H9 (cell line): ENCODE measurements at regions not wholly inside any gene's neighbourhood (a gene's known extent, or its start where the extent isn't known, plus 50 kb on each side); places are given as distances from the start of the nearest gene placed in this dataset.

ENCODE experiments used
- DNase-seq: peaks from one replicate; pipeline ENCODE4 v3.0.0-alpha.2; 2017
- H2AFZ ChIP-seq: one replicate; pipeline ENCODE4 v1.6.1; 2013; ENCODE audit warnings: mild to moderate bottlenecking, low read length, control low read depth, moderate library complexity
- H2AK5ac ChIP-seq: 2 replicates; pipeline ENCODE4 v1.6.1; 2013; ENCODE audit warnings: low read length, control low read depth, mixed read lengths; ENCODE audit not compliant: insufficient read length
- H2BK120ac ChIP-seq: one replicate; pipeline ENCODE4 v1.6.1; 2013; ENCODE audit warnings: low read depth, mild to moderate bottlenecking, low read length, control low read depth, inconsistent platforms; ENCODE audit not compliant: poor library complexity, severe bottlenecking
- H2BK12ac ChIP-seq: 2 replicates; pipeline ENCODE4 v1.6.1; 2013; ENCODE audit warnings: low read length, control low read depth, mixed read lengths, low read depth; ENCODE audit not compliant: insufficient read length
- H2BK15ac ChIP-seq: 2 replicates; pipeline ENCODE4 v1.6.1; 2013; ENCODE audit warnings: low read depth, low read length, control low read depth
- H2BK20ac ChIP-seq: one replicate; pipeline ENCODE4 v1.6.1; 2013; ENCODE audit warnings: low read depth, mild to moderate bottlenecking, low read length, control low read depth, inconsistent platforms; ENCODE audit not compliant: poor library complexity, severe bottlenecking
- H2BK5ac ChIP-seq: 2 replicates; pipeline ENCODE4 v1.6.1; 2013; ENCODE audit warnings: low read length, control low read depth, mixed read lengths; ENCODE audit not compliant: insufficient read length
- H3K14ac ChIP-seq: 2 replicates; pipeline ENCODE4 v1.6.1; 2013; ENCODE audit warnings: low read length, control low read depth; ENCODE audit not compliant: insufficient read depth
- H3K18ac ChIP-seq: 2 replicates; pipeline ENCODE4 v1.6.1; 2013; ENCODE audit warnings: low read depth, mild to moderate bottlenecking, mixed read lengths, low read length, control low read depth; ENCODE audit not compliant: insufficient read length
- H3K23ac ChIP-seq: 2 replicates; pipeline ENCODE4 v1.6.1; 2013; ENCODE audit warnings: low read length, control low read depth, mixed read lengths, low read depth; ENCODE audit not compliant: insufficient read length
- H3K23me2 ChIP-seq: 2 replicates; pipeline ENCODE4 v1.6.1; 2013; ENCODE audit warnings: low read depth, mild to moderate bottlenecking, mixed read lengths, low read length, control low read depth; ENCODE audit not compliant: insufficient read length, poor library complexity, severe bottlenecking
- H3K27ac ChIP-seq: 2 replicates; pipeline ENCODE4 v1.5.1; 2013; ENCODE audit warnings: low read length, control low read depth, mixed read lengths, low read depth; ENCODE audit not compliant: insufficient read length
- H3K27me3 ChIP-seq: 2 replicates; pipeline ENCODE4 v1.6.1; 2013; ENCODE audit warnings: low read length, control low read depth, inconsistent platforms; ENCODE audit not compliant: insufficient read depth
- H3K4ac ChIP-seq: 2 replicates; pipeline ENCODE4 v1.6.1; 2013; ENCODE audit warnings: low read depth, mild to moderate bottlenecking, control low read depth, inconsistent platforms, low read length, moderate library complexity
- H3K4me1 ChIP-seq: 2 replicates; pipeline ENCODE4 v1.6.1; 2013; ENCODE audit warnings: low read length, control low read depth, inconsistent platforms; ENCODE audit not compliant: insufficient read depth
- H3K4me2 ChIP-seq: 2 replicates; pipeline ENCODE4 v1.6.1; 2013; ENCODE audit warnings: low read length, control low read depth, mixed read lengths; ENCODE audit not compliant: insufficient read length, insufficient read depth
- H3K56ac ChIP-seq: 2 replicates; pipeline ENCODE4 v1.6.1; 2013; ENCODE audit warnings: low read depth, mild to moderate bottlenecking, mixed read lengths, low read length, control low read depth; ENCODE audit not compliant: insufficient read length
- H3K79me1 ChIP-seq: 2 replicates; pipeline ENCODE4 v1.6.1; 2013; ENCODE audit warnings: low read depth, mild to moderate bottlenecking, moderate library complexity, low read length, control low read depth, inconsistent platforms; ENCODE audit not compliant: insufficient read depth, poor library complexity, severe bottlenecking
- H3K79me2 ChIP-seq: 2 replicates; pipeline ENCODE4 v1.6.1; 2013; ENCODE audit warnings: low read length, control low read depth, inconsistent platforms; ENCODE audit not compliant: insufficient read depth
- H3K9ac ChIP-seq: 2 replicates; pipeline ENCODE4 v1.6.1; 2013; ENCODE audit warnings: low read length, control low read depth, mixed read lengths; ENCODE audit not compliant: insufficient read length; ENCODE audit errors: extremely low read depth
- H3K9me3 ChIP-seq: one replicate; pipeline ENCODE4 v1.6.1; 2013; ENCODE audit warnings: low read depth, low read length, inconsistent platforms; ENCODE audit not compliant: control insufficient read depth
- H3T11ph ChIP-seq: one replicate; pipeline ENCODE4 v1.6.1; 2013; ENCODE audit warnings: mild to moderate bottlenecking, low read length, control low read depth, inconsistent platforms
- H4K20me1 ChIP-seq: one replicate; pipeline ENCODE4 v1.6.1; 2013; ENCODE audit not compliant: control insufficient read depth, insufficient read length, insufficient read depth
- H4K5ac ChIP-seq: 2 replicates; pipeline ENCODE4 v1.6.1; 2013; ENCODE audit warnings: low read depth, mild to moderate bottlenecking, mixed read lengths, low read length, control low read depth; ENCODE audit not compliant: insufficient read length
- H4K8ac ChIP-seq: replicated peaks from 2 replicates; pipeline ENCODE4 v1.6.1; 2013; ENCODE audit warnings: low read length, control low read depth, mixed read lengths, low read depth; ENCODE audit not compliant: insufficient read length
- H4K91ac ChIP-seq: 2 replicates; pipeline ENCODE4 v1.6.1; 2013; ENCODE audit warnings: low read depth, mild to moderate bottlenecking, moderate library complexity, mixed read lengths, low read length, control low read depth; ENCODE audit not compliant: insufficient read length
- H3K27ac Mint-ChIP-seq, 3 experiments: 2 replicates in 2 of 3; 3 replicates in 1 of 3; pipeline ENCODE4 v1.8.0; 2020 to 2021; ENCODE audit warnings: mixed read lengths in 3 of 3, mild to moderate bottlenecking in 1 of 3, moderate library complexity in 1 of 3
- H3K27me3 Mint-ChIP-seq: 2 replicates; pipeline ENCODE4 v1.8.0; 2021; ENCODE audit warnings: low read depth, mild to moderate bottlenecking, moderate library complexity, mixed read lengths
- H3K36me3 Mint-ChIP-seq, 3 experiments: 2 replicates in 2 of 3; 3 replicates in 1 of 3; pipeline ENCODE4 v1.8.0; 2020 to 2021; ENCODE audit warnings: low read depth in 3 of 3, mixed read lengths in 3 of 3; ENCODE audit not compliant: insufficient read depth in 1 of 3
- H3K4me1 Mint-ChIP-seq, 2 experiments: 2 replicates each; pipeline ENCODE4 v1.8.0; 2020; ENCODE audit warnings: mixed read lengths in 2 of 2
- H3K4me3 Mint-ChIP-seq, 2 experiments: 2 replicates in 1 of 2; 3 replicates in 1 of 2; pipeline ENCODE4 v1.8.0; 2020 to 2021; ENCODE audit warnings: mild to moderate bottlenecking in 2 of 2, mixed read lengths in 2 of 2, moderate library complexity in 1 of 2
- H3K9me3 Mint-ChIP-seq, 2 experiments: 2 replicates in 1 of 2; 3 replicates in 1 of 2; pipeline ENCODE4 v1.8.0; 2020; ENCODE audit warnings: mild to moderate bottlenecking in 2 of 2, mixed read lengths in 2 of 2, moderate library complexity in 1 of 2
- CTCF ChIP-seq: fragments of 200-600 bp; sonication (generic); conservative IDR thresholded peaks from 3 replicates; pipeline ENCODE4 v1.8.0; 2021; ENCODE audit warnings: antibody characterized with exemption, mild to moderate bottlenecking
- WGBS: extraction: QIAGEN DNeasy Blood & Tissue Kit; methylation state at CpG from one replicate; pipeline ENCODE4 v1.1.7; 2013; ENCODE audit warnings: missing lambda C conversion rate, low lambda C conversion rate, mixed read lengths; ENCODE audit not compliant: insufficient read length; ENCODE audit errors: extremely low coverage; 5-methylcytosine and 5-hydroxymethylcytosine counted together

- no peak for DNase-seq
- Histone ChIP-seq H2AFZ (no peak overlapping the region), H2BK12ac (no peak overlapping the region), H3K4ac (no peak overlapping the region), H3K79me2 (no peaks in the 10 kb centered on the region), H3K79me1 (no peaks in the 10 kb centered on the region), H3K23ac (no peak overlapping the region), H4K91ac (no peak overlapping the region), H3K27ac (no peak overlapping the region), H2BK15ac (no peak overlapping the region), H3K27me3 (no peaks in the 10 kb centered on the region), H3K56ac (no peak overlapping the region), H3K14ac (no peak overlapping the region), H4K8ac (no peak overlapping the region), H3T11ph (no peak overlapping the region), H2BK5ac (no peak overlapping the region), H4K20me1 (no peaks in the 10 kb centered on the region), H3K9ac (no peak overlapping the region), H3K23me2 (no peaks in the 10 kb centered on the region), H2BK20ac (no peak overlapping the region), H3K4me1 (no peaks in the 10 kb centered on the region), H3K4me2 (no peak overlapping the region), H4K5ac (no peak overlapping the region), H2AK5ac (no peak overlapping the region), H2BK120ac (no peak overlapping the region), H3K18ac (no peak overlapping the region), H3K9me3 (no peaks in the 10 kb centered on the region)
- H3K36me3 Mint-ChIP-seq = no peaks in the 10 kb centered on the region
- no CpG with 5 or more reads among the region's 5 CpGs for WGBS
- H3K4me3 Mint-ChIP-seq = no peak overlapping the region
- no peak overlapping the region for H3K27ac Mint-ChIP-seq
- H3K27me3 Mint-ChIP-seq = no peaks in the 10 kb centered on the region
- no peaks in the 10 kb centered on the region; a peak in 1 of 5 replicates for H3K9me3 Mint-ChIP-seq
- no peaks in the 10 kb centered on the region for H3K4me1 Mint-ChIP-seq
- no peak for TF ChIP-seq CTCF
Observed at GRCh38 chr10:81009296-81009695, 471.6 kb downstream of the SH2D4B start.
